ENCODE measurements at regions not wholly inside any gene's neighbourhood (a gene's known extent, or its start where the extent isn't known, plus 50 kb on each side); places are given as distances from the start of the nearest gene placed in this dataset.
"Not testable (repeated sequence)": the region's sequence is repeated elsewhere in the genome, so short reads cannot be mapped to it uniquely, and the experiment has no call there.

DNA sequence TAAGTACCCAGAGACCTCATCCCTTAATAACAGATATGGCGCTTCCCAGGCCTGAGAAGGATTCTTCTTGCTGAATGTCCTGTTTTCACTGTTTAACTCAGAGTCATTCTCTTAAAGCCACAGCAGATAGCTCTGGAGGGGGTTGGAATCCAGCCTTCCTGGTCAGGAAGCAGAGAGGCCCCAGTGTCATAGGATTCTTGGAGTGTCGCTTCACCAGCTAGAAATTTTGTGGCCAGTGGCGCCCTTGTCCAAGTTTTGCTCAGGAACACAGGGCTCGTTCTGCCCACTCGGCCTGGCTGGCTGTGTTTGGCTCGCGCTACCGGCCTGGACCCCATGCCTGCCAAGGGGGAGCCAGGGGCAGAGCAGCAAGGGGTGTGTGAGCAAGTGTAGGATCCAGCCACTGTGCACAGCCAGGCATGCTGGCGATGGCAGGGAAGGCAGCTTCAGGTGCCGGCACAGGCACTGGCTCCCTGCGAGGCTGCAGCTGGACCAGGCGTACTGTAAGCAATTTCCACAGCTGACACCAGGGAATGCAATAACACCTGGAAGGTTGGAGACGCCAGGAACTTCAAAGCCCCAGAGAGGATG, 214.8 kb upstream of the SESN3 start:
- DNase-seq (ENCODE audit: low read depth in 2 of 2, low spot score in 1 of 2): no peak

DNA sequence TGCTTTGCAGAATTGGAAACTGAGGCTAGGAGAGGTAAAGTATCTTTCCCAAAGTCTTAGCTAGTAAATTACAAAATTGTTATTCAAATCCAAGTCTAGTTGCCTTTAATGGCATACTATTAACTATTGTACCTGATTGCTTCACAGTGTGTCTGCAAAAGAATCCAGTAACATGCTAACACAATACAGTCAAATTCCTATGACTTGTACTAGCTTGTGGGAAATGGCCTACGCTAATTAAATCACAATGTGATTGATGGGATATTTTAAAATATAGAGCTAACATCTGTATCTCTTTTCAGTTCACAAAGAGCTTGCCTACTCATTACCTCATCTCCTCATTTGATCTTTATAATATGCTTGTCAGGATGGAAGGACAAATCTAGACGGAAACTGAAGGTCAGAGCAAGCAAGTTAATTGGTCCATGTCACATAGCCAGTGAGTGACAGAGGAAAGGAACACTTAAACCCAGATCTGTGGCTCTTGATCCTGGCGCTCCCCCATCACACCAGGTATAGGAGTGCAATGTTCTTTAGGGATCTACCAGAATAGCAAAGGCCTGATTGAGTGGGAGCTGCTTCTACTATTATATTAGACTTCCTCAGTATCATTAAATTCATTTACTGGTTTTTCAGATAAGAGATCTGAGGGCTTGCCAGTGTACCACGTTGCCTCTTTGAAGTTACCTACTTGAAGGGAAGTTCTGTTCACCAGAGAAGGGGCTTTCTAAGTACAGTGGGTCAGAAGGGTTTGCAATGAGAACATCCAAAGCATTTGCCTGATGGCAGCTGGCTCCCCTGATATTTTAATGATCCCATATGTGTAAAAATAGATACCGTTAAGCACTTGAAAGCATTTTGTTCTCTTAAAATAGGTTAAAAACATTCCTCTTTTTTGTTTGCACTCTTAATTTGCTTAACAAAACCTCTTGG, 213.6 kb upstream of the SESN3 start:
- no peak for DNase-seq (ENCODE audit: low read depth in 2 of 2, low spot score in 1 of 2)

GRCh38 chr11:95443386-95443785, 212.4 kb upstream of the SESN3 start:
- DNase-seq (ENCODE audit: low read depth in 2 of 2, low spot score in 1 of 2): no peak

GRCh38 chr11:95442531-95443050, 211.6 kb upstream of the SESN3 start:
- DNase-seq (ENCODE audit: low read depth in 2 of 2, low spot score in 1 of 2): no peak

GRCh38 chr11:95435628-95436353, 204.8 kb upstream of the SESN3 start:
- no peak for DNase-seq (ENCODE audit: low read depth in 2 of 2, low spot score in 1 of 2)

DNA sequence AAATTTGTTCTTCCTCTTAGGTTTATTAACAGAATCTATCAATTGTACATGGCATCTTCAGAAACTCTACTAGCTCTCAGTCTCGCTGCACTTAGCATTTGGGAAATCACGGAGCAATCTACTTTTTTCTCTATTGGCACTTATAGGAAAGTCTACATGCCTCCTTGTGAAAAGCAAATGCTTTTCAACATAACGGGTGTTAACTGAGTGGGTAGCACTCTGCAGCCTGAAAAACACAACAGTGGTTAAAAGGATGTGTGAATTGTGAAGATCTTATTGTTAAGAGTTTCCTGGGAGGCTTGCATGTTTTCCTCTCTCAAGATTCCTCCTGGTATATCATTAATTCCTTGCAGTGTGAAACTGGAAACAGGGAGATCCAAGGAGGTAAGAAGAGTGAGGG, 204.2 kb upstream of the SESN3 start:
- DNase-seq (ENCODE audit: low read depth in 2 of 2, low spot score in 1 of 2): no peak

DNA sequence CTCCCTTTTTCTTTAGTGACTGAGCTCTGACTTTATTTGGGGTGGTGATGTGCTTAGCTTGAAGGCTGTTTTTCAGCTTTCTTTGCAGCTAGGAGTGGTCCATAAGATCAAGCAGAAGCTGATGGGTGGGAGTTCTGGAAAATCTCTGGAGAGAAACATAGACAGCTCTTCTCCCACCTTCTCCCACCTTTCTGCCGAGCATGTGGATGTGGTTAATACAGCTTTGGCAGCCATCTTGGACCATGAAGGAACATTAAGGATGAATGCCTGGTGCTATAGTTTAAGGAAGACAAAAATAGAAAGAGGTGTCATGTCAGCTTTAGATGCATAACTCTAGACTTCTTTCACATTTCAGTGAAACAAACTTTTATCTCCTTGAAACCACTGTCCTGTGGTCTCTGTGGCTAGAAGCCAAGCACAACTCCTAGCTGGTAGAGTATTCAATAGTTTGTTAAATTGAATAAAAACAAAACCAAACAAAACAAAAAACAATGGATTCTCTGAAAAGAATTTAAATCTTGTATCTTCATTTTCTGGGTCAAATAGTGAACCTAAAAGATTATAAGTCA, 203.6 kb upstream of the SESN3 start:
- no peak for DNase-seq (ENCODE audit: low read depth in 2 of 2, low spot score in 1 of 2)

DNA sequence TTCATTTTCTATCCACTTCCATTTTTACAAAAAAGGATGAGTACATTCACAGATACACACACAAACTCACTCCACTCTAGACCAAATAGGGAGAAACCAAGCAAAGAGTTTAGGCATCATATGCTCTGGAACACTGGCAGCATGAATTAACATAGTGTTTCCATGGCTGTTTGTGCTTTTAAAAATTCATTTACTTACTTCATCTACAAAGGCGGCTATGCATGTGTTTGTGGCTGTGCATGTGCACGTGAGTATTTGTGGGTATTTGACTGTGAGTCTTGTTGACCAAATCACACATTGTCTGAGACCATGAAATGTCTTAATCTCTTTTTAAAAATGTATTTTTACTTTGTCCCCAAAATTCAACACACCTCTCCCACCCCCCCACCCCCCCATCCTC, 203.0 kb upstream of the SESN3 start:
- DNase-seq (ENCODE audit: low read depth in 2 of 2, low spot score in 1 of 2): no peak

- no peak for DNase-seq (ENCODE audit: low read depth in 2 of 2, low spot score in 1 of 2)
Observed at GRCh38 chr11:95432714-95433503, 201.9 kb upstream of the SESN3 start.

- DNase-seq (ENCODE audit: low read depth in 2 of 2, low spot score in 1 of 2): no peak
Observed at GRCh38 chr11:95429376-95429907, 198.4 kb upstream of the SESN3 start.

- no peak for DNase-seq (ENCODE audit: low read depth in 2 of 2, low spot score in 1 of 2)
Observed at GRCh38 chr11:95426823-95427462, 195.9 kb upstream of the SESN3 start.

DNA sequence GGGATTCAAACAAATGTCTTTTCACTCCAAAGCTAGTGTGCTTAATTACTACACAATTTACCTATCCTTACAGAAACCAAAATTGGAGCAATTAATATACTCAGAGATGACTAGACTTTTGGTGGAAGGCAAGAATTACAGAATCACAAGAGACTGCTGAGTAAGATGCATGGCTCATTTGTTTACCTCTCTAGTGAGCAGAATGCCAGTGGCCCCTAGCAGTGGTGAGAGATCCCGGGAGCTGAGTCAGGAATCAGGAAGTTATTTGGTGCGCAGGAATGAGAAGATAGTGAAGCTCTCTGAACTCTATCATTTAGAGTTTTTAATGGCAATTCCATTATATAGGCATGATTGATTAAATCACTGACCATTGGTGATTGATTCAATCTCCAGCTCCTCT, 188.9 kb upstream of the SESN3 start:
- no peak for DNase-seq (ENCODE audit: low read depth in 2 of 2, low spot score in 1 of 2)

GRCh38 chr11:95418916-95419315, 187.9 kb upstream of the SESN3 start:
- no peak for DNase-seq (ENCODE audit: low read depth in 2 of 2, low spot score in 1 of 2)

DNA sequence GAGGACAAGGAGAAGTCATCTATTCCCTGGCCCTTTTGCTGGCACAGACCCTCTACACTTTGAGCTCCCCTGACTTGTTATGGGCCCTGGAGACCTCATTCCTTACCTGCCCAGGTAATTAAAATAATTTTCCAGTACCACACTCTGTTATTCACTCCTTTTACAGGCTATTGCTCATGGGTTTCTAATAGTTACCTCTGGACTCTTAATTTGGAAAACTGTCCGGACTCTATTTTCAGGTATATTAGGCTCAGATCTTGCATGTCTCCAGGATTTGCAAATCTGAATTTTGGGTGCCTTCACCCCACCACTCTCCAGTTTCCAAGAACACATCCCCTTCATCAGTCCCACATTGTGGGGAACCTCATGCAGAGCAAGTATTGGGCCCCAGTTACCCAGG, 186.8 kb upstream of the SESN3 start:
- no peak for DNase-seq (ENCODE audit: low read depth in 2 of 2, low spot score in 1 of 2)

GRCh38 chr11:95415837-95416304, 184.9 kb upstream of the SESN3 start:
- no peak for DNase-seq (ENCODE audit: low read depth in 2 of 2, low spot score in 1 of 2)

DNA sequence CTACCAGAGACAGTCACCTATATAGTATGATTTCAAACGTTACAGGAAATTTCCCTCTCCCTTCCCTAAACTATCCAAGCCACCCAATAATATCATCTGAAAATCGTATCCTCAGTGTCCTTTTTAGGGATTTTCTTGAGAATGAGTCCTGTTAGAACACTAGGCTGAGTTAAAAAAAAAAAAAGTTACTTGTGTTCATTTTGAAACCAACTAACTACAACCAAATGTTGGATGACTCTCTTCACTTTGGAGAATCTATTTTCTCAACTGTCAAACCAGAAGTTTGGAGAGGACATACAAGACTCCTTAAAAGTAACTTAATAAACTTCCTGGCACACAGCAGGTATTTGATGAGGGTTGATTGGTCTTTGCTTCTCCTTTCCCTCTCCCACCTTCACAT, 183.2 kb upstream of the SESN3 start:
- no peak for DNase-seq (ENCODE audit: low read depth in 2 of 2, low spot score in 1 of 2)

DNA sequence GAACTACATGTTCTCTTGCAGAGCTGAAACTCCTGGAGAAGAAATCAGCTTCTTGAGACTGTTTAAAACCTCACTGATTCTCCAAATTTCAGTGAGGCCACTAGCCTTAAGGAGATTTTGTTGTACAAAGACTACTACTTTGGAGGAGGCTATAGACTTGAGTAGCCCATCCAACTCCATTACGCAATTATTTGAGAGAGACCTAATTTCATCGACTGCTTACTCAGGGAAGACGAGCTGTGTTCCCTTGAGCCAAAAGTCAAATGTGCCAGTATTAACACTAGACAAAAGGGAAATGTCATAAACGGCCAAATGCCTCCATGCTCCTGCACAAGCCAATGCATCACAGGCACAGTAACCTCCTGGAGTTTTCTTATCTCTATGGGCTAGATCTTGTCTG, 182.8 kb upstream of the SESN3 start:
- DNase-seq (ENCODE audit: low read depth in 2 of 2, low spot score in 1 of 2): no peak

GRCh38 chr11:95413021-95413420, 182.0 kb upstream of the SESN3 start:
- no peak for DNase-seq (ENCODE audit: low read depth in 2 of 2, low spot score in 1 of 2)

DNA sequence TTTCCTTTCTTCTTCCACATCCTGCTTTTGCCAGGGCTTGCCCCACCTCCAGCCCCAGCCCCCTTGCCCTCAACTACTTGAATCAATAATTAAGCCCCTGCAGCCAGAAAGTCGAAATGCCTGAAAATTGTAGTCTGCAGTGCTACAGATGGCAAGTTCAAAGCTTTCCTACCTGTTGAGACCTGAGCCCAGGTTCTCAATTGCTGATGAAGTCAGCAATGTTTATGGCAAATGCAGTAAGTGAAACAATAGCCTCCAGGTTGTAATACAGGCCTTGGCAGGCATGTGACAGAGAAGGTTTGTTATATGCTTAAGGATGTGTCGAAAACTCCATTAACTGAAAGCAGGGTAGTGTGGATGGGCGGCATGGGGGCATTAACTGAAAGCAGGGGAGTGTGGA, 181.1 kb upstream of the SESN3 start:
- DNase-seq (ENCODE audit: low read depth in 2 of 2, low spot score in 1 of 2): no peak

DNA sequence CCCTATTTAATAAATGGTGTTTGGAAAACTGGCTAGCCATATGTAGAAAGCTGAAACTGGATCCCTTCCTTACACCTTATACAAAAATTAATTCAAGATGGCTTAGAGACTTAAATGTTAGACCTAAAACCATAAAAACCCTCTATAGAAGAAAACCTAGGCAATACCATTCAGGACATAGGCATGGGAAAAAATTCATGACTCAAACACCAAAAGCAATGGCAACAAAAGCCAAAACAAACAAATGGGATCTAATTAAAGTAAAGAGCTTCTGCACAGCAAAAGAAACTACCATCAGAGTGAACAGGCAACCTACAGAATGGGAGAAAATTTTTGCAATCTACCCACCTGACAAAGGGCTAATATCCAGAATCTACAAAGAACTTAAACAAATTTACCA, 179.7 kb upstream of the SESN3 start:
- not testable (repeated sequence) for DNase-seq (ENCODE audit: low read depth in 2 of 2, low spot score in 1 of 2)
